GM12878 (cell line): ENCODE measurements at regions not wholly inside any gene's neighbourhood (a gene's known extent, or its start where the extent isn't known, plus 50 kb on each side); places are given as distances from the start of the nearest gene placed in this dataset.

ENCODE experiments used
- CREM ChIP-seq: IDR thresholded peaks from 2 replicates; pipeline ENCODE4 v1.6.1; 2014; ENCODE audit warnings: antibody characterized with exemption, low read depth
- CTCF ChIP-seq, 3 experiments: IDR thresholded peaks in 2 of 3; conservative IDR thresholded peaks in 1 of 3; 2 replicates each; pipeline ENCODE4 v1.5.1; 2011; ENCODE audit warnings: low read depth in 3 of 3, low read length in 3 of 3, mild to moderate bottlenecking in 3 of 3, control low read depth in 2 of 3, moderate library complexity in 2 of 3, inconsistent platforms in 1 of 3, mixed read lengths in 1 of 3; ENCODE audit not compliant: control insufficient read depth in 2 of 3, insufficient read depth in 1 of 3; ENCODE audit errors: extremely low read depth in 1 of 3
- CUX1 ChIP-seq: IDR thresholded peaks from 2 replicates; pipeline ENCODE4 v1.6.1; 2012; ENCODE audit warnings: improper control_type of control experiment, low read depth, low read length; ENCODE audit not compliant: insufficient replicate concordance
- HSF1 ChIP-seq: fragments of 150-350 bp; IDR thresholded peaks from 2 replicates; pipeline ENCODE4 v1.6.1; 2014; ENCODE audit warnings: mild to moderate bottlenecking, low read depth, low read length
- MLLT1 ChIP-seq: fragments of 450-650 bp; IDR thresholded peaks from 2 replicates; pipeline ENCODE4 v1.6.1; 2016; ENCODE audit warnings: mild to moderate bottlenecking
- MTA3 ChIP-seq: IDR thresholded peaks from 2 replicates; pipeline ENCODE4 v1.6.1; 2012; ENCODE audit warnings: low read length, inconsistent platforms, borderline replicate concordance
- MYC ChIP-seq: IDR thresholded peaks from 2 replicates; pipeline ENCODE4 v1.6.1; 2011; ENCODE audit warnings: mild to moderate bottlenecking, low read length, moderate library complexity, inconsistent platforms; ENCODE audit not compliant: insufficient read depth, insufficient replicate concordance, insufficient read length, severe bottlenecking
- NFXL1 ChIP-seq: fragments of 450-650 bp; IDR thresholded peaks from 2 replicates; pipeline ENCODE4 v1.6.1; 2017; ENCODE audit warnings: antibody characterized with exemption, mild to moderate bottlenecking, borderline replicate concordance
- PRDM15 ChIP-seq: fragments of 450-650 bp; formaldehyde crosslinking; IDR thresholded peaks from 2 replicates; pipeline ENCODE4 v1.4.0; 2020; ENCODE audit warnings: mild to moderate bottlenecking, moderate library complexity
- RUNX3 ChIP-seq: IDR thresholded peaks from 2 replicates; pipeline ENCODE4 v1.6.1; 2012; ENCODE audit warnings: low read length, inconsistent platforms
- SRF ChIP-seq, 2 experiments: IDR thresholded peaks; 2 replicates each; pipeline ENCODE4 v1.6.1; 2011; ENCODE audit warnings: low read depth in 2 of 2, low read length in 2 of 2, mild to moderate bottlenecking in 1 of 2, moderate library complexity in 1 of 2

- TF ChIP-seq HSF1: no peak
- TF ChIP-seq CTCF (IDR thresholded peaks at IDR 0.05 in 2 of 3, conservative IDR thresholded peaks at IDR 0.05 in 1 of 3; ENCODE audit: control insufficient read depth in 2 of 3, extremely low read depth in 1 of 3, insufficient read depth in 1 of 3, low read depth in 3 of 3, low read length in 3 of 3): no peak
- no peak for TF ChIP-seq CREM
- no peak for TF ChIP-seq CUX1
- TF ChIP-seq MTA3: no peak
- no peak for TF ChIP-seq SRF (IDR thresholded peaks at IDR 0.05; ENCODE audit: low read depth in 2 of 2, low read length in 2 of 2)
- TF ChIP-seq NFXL1: no peak
- TF ChIP-seq MYC: no peak
- TF ChIP-seq PRDM15 (CRISPR knock-in tag): no peak
- TF ChIP-seq MLLT1: no peak
- no peak for TF ChIP-seq RUNX3
Observed at GRCh38 chr4:66404141-66404540, 733.9 kb upstream of the EPHA5 start (continued).
